ENCODE measurements at regions not wholly inside any gene's neighbourhood (a gene's known extent, or its start where the extent isn't known, plus 50 kb on each side); places are given as distances from the start of the nearest gene placed in this dataset.
A peak's percentile ranks its signal among the peaks of the same experiment; 100 is the strongest.

GRCh38 chr12:39240587-39240986 is 202.3 kb downstream of the KIF21A start:
- no peak overlapping the region for H3K4me3 ChIP-seq (ENCODE audit: low read depth, low read length)
- TF ChIP-seq, protein P1, sequence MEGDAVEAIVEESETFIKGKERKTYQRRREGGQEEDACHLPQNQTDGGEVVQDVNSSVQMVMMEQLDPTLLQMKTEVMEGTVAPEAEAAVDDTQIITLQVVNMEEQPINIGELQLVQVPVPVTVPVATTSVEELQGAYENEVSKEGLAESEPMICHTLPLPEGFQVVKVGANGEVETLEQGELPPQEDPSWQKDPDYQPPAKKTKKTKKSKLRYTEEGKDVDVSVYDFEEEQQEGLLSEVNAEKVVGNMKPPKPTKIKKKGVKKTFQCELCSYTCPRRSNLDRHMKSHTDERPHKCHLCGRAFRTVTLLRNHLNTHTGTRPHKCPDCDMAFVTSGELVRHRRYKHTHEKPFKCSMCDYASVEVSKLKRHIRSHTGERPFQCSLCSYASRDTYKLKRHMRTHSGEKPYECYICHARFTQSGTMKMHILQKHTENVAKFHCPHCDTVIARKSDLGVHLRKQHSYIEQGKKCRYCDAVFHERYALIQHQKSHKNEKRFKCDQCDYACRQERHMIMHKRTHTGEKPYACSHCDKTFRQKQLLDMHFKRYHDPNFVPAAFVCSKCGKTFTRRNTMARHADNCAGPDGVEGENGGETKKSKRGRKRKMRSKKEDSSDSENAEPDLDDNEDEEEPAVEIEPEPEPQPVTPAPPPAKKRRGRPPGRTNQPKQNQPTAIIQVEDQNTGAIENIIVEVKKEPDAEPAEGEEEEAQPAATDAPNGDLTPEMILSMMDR (IDR thresholded peaks at IDR 0.05; ENCODE audit: insufficient read depth, low read depth, low read length), result no peak
- no peak for DNase-seq (ENCODE audit: low read depth)

GRCh38 chr12:39239490-39240486 is 203.1 kb downstream of the KIF21A start:
- H3K4me3 ChIP-seq (ENCODE audit: low read depth, low read length), result no peak overlapping the region
- peak; percentile 51 for DNase-seq (ENCODE audit: low read depth)
- TF ChIP-seq, protein P1 (IDR thresholded peaks at IDR 0.05; ENCODE audit: insufficient read depth, low read depth, low read length), result no peak

DNA sequence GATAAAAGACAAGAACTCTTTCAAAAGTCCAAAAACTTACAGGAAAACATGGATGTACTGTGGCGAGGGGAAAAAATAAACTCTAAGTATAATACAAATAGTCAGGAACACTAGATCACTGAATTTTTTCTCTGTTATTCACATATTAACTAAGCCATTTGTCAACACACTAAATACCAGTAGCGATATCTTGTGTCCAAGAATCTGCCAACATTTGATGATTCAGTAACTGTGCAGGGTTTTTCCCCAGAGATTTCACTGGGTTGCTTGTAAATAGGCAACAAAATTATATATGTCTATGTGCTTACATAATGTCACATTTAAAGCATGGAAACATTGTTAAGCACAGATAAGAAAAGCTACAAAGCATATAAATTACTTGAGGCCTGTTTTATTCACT is 205.9 kb downstream of the KIF21A start:
- peak; percentile 91 for DNase-seq (ENCODE audit: low read depth)
- TF ChIP-seq, protein P1 (IDR thresholded peaks at IDR 0.05; ENCODE audit: insufficient read depth, low read depth, low read length), result no peak
- no peak overlapping the region for H3K4me3 ChIP-seq (ENCODE audit: low read depth, low read length)

GRCh38 chr12:39235990-39236767 is 206.7 kb downstream of the KIF21A start:
- TF ChIP-seq, protein P1 (IDR thresholded peaks at IDR 0.05; ENCODE audit: insufficient read depth, low read depth, low read length), result no peak
- peak; percentile 75 for DNase-seq (ENCODE audit: low read depth)
- no peak overlapping the region for H3K4me3 ChIP-seq (ENCODE audit: low read depth, low read length)

- peak; percentile 76 for DNase-seq (ENCODE audit: low read depth)
- TF ChIP-seq, protein P1 (IDR thresholded peaks at IDR 0.05; ENCODE audit: insufficient read depth, low read depth, low read length), result no peak
- no peak overlapping the region for H3K4me3 ChIP-seq (ENCODE audit: low read depth, low read length)
Observed at GRCh38 chr12:39230086-39230485, 212.8 kb downstream of the KIF21A start.

GRCh38 chr12:39227218-39227617 is 215.7 kb downstream of the KIF21A start:
- DNase-seq (ENCODE audit: low read depth), result no peak
- H3K4me3 ChIP-seq (ENCODE audit: low read depth, low read length), result no peak overlapping the region
- TF ChIP-seq, protein P1 (IDR thresholded peaks at IDR 0.05; ENCODE audit: insufficient read depth, low read depth, low read length), result no peak

Data from fibroblast of villous mesenchyme (primary cell).